ENCODE measurements at regions not wholly inside any gene's neighbourhood (a gene's known extent, or its start where the extent isn't known, plus 50 kb on each side); places are given as distances from the start of the nearest gene placed in this dataset.
"Not testable (repeated sequence)": the region's sequence is repeated elsewhere in the genome, so short reads cannot be mapped to it uniquely, and the experiment has no call there.

- DNase-seq (ENCODE audit: low read depth): no peak
Observed at GRCh38 chr1:99361406-99361805, 97.1 kb downstream of the PLPPR4 start.

GRCh38 chr1:99363531-99363930, 99.2 kb downstream of the PLPPR4 start:
- DNase-seq (ENCODE audit: low read depth): no peak

GRCh38 chr1:99365141-99365540, 100.8 kb downstream of the PLPPR4 start:
- DNase-seq (ENCODE audit: low read depth): no peak

DNA sequence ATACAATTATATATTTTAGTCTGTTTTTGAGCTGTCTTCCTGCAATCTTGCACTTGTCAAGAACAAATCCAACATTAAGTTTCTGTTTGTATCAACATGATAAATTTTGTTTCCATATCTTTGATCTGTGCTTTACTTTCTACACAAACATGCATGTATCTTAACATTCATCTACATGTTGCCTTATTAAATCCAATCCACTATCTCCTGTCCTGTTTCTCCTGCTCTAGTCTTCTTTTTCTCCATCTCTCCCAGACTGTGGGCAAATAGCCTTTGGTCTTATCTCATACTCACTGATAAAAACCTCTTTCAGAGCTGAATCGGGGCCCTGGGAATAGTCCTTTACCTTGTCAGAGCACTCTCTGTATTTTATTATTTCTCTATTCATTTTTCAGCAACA, 101.3 kb downstream of the PLPPR4 start:
- DNase-seq (ENCODE audit: low read depth): no peak

GRCh38 chr1:99369154-99369553, 104.9 kb downstream of the PLPPR4 start:
- no peak for DNase-seq (ENCODE audit: low read depth)

GRCh38 chr1:99370476-99370875, 106.2 kb downstream of the PLPPR4 start:
- no peak for DNase-seq (ENCODE audit: low read depth)

DNA sequence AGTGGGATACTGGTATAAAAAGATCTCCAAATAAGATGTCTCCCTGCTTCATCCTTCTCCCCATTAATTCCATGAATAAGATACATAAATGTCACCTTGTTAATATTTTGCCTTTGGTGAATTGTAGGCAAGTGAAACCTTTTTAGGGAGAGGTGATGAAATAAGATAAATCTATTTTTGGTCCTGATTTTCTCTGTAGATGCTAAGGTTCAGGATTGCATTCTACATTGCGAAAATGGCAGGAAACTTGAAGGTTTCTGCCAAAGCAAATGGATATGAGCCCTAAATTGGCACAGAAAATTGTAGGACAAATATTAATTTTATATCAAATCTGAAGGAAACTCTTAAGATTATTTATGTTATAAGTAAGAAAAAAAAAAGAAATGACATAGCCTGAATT, 107.1 kb downstream of the PLPPR4 start:
- no peak for DNase-seq (ENCODE audit: low read depth)

DNA sequence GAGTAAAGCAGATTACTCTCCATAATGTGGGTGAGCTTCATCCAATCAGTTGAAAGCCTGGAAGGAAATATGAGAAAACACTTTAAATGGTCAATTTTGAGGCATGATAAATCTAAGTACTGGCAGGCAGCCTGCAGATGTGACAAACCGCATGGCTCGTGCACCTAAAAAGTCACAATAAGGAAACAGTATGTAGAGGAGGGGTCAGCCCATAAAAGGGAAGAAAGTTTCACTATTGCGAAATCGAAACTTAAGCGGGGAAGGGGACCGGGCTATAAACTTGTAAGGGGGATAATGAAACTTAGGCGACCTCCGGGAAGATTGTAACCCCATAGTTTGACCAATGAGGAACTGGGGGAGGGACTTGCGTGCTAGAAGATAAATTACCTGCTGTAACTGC, 109.8 kb downstream of the PLPPR4 start:
- DNase-seq (ENCODE audit: low read depth): no peak

DNA sequence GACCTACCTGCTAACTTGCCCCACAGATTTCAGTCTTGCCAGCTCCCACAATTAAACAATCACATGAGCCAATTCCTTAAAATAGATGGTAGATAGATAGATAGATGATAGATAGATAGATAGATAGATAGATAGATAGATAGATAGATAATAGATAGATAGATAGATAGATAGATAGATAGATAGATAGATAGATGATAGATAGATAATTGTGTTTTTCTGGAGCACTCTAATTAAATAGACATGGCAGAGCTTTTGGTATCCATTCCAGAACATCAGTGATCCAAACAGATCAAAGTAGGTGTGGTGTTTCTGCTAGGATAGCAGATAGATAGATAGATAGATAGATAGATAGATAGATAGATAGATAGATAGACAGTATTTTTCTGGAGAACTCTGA, 110.4 kb downstream of the PLPPR4 start:
- DNase-seq (ENCODE audit: low read depth): not testable (repeated sequence)

- no peak for DNase-seq (ENCODE audit: low read depth)
Observed at GRCh38 chr1:99384021-99384420, 119.7 kb downstream of the PLPPR4 start.

DNA sequence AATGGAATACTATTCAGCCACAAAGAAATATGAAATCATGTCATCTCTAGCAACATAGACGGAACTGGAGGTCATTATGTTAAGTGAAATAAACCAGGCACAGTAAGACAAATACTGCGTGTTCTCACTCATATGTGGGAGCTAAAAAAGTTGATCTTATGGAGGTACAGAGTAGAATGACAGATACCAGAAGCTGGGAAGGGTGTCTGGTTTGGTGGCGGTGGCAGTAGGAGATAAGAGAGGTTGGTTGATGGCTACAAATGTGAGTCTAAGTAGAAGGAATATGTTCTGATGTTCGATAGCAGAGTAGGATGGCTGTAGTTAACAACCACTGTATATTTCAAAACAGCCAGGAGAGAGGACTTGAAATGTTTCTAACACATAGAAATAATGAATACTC, 121.6 kb downstream of the PLPPR4 start:
- no peak for DNase-seq (ENCODE audit: low read depth)

DNA sequence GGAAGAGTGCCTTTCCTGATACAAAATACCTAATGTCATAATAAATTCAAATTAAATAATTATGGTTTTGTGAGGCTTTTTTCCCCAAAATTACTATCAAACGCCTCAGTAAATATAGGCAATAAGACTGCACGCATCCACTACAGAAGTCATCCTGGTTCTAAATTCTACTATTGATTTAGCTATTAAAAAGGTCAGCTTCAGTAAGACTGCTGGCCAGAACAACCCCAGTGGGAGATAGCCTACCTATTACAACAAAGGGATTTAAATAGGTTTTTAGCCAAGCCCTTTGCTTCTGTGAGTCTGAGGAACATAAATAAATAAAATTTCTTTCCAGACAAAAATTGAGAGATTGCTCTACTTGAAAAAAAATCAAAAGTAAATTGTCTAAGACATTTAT, 132.1 kb downstream of the PLPPR4 start:
- DNase-seq (ENCODE audit: low read depth): no peak

DNA sequence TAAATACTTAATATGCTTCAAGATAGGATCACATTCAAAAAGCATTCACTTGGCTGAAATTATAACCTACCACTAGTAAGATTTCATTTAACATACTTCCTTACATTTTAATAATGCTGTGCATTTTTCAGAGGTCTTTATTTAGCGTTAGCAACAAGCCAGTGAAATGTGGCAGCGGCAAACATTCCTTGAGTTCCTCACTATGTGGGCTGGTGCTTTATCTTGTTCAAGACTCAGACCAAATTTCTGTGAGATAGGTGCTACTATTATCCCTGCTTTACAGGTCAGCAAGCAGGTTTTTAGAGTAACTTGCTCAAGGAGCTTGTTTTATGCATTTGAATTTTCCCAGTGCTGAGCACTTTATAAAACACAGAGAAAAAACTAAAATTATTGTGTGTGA, 132.7 kb downstream of the PLPPR4 start:
- no peak for DNase-seq (ENCODE audit: low read depth)

GRCh38 chr1:99397863-99398262, 133.6 kb downstream of the PLPPR4 start:
- no peak for DNase-seq (ENCODE audit: low read depth)

DNA sequence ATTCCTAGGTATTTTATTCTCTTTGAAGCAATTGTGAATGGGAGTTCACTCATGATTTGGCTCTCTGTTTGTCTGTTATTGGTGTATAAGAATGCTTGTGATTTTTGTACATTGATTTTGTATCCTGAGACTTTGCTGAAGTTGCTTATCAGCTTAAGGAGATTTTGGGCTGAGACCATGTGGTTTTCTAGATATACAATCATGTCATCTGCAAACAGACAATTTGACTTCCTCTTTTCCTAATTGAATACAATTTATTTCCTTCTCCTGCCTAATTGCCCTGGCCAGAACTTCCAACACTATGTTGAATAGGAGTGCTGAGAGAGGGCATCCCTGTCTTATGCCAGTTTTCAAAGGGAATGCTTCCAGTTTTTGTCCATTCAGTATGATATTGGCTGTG, 137.3 kb downstream of the PLPPR4 start:
- DNase-seq (ENCODE audit: low read depth): not testable (repeated sequence)

DNA sequence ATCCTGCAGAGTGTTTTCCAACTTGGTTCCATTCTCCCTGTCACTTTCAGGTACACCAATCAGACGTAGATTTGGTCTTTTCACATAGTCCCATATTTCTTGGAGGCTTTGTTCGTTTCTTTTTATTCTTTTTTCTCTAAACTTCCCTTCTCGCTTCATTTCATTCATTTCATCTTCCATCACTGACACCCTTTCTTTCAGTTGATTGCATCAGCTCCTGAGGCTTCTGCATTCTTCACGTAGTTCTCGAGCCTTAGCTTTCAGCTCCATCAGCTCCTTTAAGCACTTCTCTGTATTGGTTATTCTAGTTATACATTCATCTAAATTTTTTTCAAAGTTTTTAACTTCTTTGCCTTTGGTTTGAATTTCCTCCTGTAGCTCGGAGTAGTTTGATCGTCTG, 140.1 kb downstream of the PLPPR4 start:
- not testable (repeated sequence) for DNase-seq (ENCODE audit: low read depth)

- DNase-seq (ENCODE audit: low read depth): not testable (repeated sequence)
Observed at GRCh38 chr1:99405325-99405724, 141.0 kb downstream of the PLPPR4 start.

- DNase-seq (ENCODE audit: low read depth): no peak
Observed at GRCh38 chr1:99407018-99407417, 142.7 kb downstream of the PLPPR4 start.

DNA sequence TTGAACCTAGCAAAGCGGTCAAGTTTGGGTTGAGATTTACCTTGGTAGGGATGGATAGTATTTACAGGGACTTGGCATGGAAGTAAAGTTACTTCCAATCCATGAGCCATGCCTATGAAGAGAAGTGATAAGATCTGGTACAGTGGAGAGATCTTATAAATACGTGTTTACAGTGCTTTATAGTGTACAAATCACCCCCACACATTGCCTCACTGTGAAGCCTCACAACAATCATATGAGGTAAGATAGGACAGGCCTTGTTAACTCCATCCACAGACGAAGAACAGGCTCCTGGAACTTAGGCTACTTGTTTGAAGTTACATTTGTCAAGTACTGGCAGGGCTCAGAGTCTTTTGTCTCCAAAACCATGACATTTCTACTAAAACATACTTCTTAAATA, 159.8 kb downstream of the PLPPR4 start:
- DNase-seq (ENCODE audit: low read depth): no peak

- DNase-seq (ENCODE audit: low read depth): no peak
Observed at GRCh38 chr1:99429754-99430153, 165.5 kb downstream of the PLPPR4 start.

DNA sequence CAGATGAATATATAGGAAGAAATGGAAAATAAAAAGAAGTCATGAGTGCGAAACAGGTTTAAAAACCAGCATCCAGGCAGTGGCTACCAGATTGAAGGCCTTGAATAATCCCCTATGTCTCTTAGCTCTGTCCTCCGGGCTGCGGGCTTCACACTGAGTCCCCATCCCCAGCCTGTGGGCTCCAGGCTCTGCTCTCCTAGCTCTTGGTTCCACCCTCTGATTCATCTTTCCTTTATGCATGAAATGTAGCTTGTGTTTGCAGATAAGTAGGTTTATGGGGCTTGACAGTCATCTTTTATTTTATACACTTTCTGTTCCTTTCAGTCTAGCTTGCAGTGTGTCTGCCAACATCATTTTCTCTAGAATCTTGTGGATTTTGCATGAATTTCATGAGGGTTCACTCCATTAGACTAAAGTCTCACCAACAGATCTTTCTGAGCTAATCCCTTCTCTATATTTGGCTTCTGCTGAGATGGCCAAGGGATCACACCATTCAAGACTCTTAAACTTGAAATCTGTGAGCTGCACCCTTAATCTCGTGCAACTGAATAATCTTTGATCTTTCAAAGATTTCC, 174.5 kb downstream of the PLPPR4 start:
- DNase-seq (ENCODE audit: low read depth): no peak

DNA sequence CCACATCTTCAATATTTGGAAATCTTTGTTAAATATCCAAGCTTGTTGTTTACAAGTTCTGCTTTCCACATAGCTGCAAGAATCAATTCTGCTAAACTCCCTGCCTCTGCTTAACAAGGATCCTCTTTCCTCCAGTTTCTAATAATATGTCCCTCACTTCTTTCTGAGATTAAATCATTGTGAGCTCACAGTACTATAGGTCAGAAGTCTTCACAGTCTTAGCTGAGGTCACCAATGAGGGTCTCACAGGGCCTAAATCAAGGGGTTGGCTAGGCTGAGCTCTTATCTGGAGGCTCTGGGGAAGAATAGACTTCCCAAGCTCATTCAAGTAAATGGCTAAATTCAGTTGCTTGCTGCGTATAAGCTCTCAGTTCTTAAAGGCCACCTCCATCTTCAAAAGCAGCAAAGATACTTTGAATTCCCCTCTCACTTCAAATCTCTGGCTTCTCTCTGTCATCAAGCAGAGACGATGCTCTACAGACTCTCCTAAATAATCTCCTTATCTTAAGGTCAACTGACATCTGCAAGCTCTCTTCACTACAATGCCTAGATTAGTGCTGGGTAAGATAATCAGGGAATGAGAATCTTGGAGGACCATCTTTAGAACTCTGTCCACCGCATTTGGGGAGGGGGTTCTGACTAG, 175.3 kb downstream of the PLPPR4 start:
- DNase-seq (ENCODE audit: low read depth): no peak

- no peak for DNase-seq (ENCODE audit: low read depth)
Observed at GRCh38 chr1:99441299-99442095, 177.2 kb downstream of the PLPPR4 start.
